Stimulated activated naive CD4-positive, alpha-beta T cell treated with Interleukin-2 at 50 U/mL for 16 hours (primary cell): ENCODE measurements at regions not wholly inside any gene's neighbourhood (a gene's known extent, or its start where the extent isn't known, plus 50 kb on each side); places are given as distances from the start of the nearest gene placed in this dataset.

Experiments
- DNase-seq: peaks from one replicate; lab custom pipeline; 2025; lab: John Stamatoyannopoulos, UW

DNA sequence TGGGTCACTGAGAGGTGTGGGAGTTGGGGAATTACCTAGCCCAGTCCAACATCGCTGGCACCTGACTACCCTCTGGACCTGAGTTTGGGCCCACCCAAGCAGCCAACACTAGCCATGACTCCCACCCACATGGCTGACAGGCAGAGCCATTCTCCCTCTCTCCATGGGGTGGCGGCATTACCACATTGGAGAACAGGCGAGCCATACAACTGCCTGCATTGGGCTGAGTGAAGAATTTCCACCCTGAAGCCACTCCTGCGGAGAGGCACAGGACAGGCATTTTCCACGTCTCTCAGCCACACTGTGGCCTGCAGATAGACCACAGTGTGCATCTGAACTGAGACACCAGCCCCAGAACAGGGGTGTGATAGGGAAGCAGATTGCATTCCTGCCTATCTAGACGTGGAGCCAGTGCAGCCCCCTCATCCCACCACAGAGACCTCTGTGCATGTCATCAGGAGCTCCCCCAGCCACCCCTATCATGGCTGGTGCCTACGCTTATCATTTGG lies 58.2 kb upstream of the ANTXRL start:
- peak; percentile 34 for DNase-seq

DNA sequence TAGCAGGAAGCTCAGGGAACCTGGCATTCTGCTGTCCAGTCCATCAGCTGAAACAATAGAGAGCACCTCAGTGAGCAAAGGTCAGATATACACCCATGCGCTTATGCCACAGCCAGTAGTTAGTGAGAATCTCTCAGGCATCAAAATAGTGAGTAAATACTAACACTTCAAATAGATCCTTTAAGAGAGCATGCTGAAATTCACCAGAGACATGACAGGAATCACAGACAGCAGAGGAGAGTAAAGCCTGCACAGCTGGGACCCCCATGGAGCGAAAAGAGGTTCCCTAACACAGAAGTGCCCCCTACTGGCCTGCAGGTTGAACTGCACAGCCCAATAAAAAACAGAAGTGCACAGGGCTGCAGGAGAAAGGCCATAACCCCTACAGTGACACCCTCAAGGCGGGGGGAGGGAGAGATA lies 57.6 kb upstream of the ANTXRL start:
- DNase-seq, result no peak

GRCh38 chr10:46230615-46231014 lies 56.2 kb upstream of the ANTXRL start:
- DNase-seq, result no peak

DNA sequence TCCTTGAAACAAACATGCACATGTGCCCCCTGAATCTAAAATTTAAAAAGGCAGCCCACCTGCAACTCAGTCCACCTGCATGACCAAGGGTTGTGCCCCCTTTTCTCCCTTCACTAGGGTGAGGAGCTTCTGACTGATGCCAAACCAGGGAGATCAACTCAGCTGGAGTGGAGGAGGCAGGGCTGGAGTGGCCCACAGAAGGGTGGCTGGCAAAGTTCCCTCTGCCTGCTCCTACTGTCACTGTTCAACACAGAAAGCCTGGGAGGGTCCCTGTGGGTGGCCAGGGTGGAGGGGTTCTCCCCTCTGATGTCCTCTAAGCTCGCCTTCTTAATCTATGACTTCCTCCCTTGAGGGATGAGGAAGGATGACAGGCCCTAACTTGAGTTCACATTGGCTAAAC lies 55.7 kb upstream of the ANTXRL start:
- DNase-seq, result no peak

- no peak for DNase-seq
Measured at GRCh38 chr10:46232084-46232483, 54.7 kb upstream of the ANTXRL start.

- no peak for DNase-seq
Measured at GRCh38 chr10:46232666-46233065, 54.1 kb upstream of the ANTXRL start.

GRCh38 chr10:46233181-46233580 lies 53.6 kb upstream of the ANTXRL start:
- no peak for DNase-seq

- no peak for DNase-seq
Measured at GRCh38 chr10:46234026-46234425, 52.8 kb upstream of the ANTXRL start.

- no peak for DNase-seq
Measured at GRCh38 chr10:46234431-46235060, 52.3 kb upstream of the ANTXRL start.

DNA sequence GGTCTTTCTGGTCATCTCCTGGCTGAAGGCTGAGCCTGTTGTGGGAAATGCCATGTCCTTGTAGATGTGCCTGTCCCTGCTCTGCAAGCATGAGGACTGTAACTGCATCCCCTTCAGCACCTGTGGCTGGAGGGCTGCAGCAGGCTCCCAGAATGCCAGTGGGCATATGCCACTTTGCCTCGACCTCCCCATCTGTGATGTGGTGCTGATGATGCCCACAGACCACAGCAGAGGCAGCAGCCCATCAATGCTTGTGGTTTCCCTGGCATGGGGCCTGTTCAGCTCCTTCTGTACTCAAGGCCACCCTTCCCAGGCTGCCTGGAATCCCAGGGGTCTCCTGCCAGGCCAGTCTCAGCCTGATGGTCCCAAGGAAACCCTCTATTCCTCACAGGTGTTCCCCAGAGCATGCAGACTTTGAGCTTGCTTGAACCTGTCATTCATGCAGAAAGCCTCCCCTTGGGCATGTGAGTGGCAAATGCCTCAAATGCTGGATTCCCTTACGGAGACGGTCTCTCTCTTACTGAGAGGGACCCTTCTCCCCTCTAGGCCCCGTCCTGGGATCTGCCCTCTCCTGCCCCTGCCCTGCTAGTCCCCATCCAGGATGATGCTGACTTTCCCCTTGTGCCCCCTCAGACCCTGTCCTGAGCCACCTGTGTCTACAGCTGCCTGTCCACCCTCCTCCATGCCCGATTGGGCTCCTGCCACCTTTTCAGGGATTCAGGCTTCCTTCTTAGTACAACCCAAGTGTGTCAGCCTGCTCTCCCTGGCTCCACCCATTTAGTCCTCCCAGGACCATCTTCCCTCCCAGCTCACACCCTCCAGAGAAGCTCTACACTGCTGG lies 50.9 kb upstream of the ANTXRL start:
- DNase-seq, result no peak

GRCh38 chr10:46236546-46236887 lies 50.3 kb upstream of the ANTXRL start:
- no peak for DNase-seq

DNA sequence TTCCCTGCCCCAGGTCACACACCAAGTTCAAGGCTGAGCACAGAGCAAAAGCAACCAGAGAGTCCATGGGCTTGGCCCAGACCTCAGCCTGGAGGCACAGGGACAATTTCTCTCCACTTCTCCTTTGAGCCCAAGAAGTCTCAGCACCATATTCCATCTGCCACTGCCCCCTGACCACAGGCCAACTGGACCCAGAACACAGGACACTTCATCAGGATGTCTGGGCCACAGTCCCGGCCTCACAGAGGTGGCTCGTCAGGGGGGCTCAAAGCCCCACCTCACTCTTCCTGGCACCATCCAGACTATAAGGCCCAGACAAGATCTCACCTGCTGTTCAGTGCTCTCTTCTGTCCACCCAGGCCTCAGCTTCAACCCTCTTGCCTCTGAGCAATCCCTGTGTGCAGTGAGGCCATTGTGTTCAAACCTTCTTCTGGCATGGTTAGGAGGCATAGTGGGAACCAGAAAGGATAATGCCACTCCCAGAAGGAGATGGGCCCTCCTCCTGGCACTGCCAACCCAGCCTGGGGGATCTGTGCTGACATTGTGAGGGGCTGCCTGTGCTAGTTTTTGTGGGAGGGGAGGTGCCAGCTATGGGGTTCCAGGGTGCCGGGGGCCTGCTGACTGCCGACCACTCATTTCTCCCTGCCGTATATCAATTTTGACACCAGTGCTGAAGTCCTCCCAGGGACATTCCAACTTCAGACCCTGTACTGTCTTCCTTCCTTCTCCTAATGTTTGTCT lies 49.7 kb upstream of the ANTXRL start:
- no peak for DNase-seq
